ENCODE measurements at regions not wholly inside any gene's neighbourhood (a gene's known extent, or its start where the extent isn't known, plus 50 kb on each side); places are given as distances from the start of the nearest gene placed in this dataset.

DNA sequence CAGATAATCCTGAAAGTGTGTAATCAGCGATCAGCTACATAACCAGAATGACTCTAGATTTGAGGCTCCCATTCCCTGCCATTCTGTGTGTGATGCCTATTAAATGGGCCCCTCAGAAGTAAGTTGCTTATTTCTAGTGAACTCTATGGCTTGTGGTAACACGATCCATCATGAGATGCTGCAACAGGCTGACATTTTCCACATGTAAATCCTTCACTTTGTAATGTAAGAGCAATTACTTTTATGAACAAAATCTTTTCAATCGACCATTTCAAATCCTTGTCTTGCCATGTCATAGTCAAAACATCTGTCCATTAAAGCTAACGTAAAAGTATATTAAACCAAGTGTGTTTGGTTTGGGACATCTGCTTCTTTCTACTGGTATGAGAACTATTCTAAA, 175.9 kb upstream of the ETAA1 start:
- no peak for DNase-seq (ENCODE audit: low spot score, unreplicated experiment)
- Mint-ChIP-seq H3K9me3 (ENCODE audit: low read depth) (peaks cover 3% of the 10 kb centered on the region), H3K4me3 (ENCODE audit: low read depth) (no peak overlapping the region), H3K4me1 (ENCODE audit: low read depth) (peaks cover 41% of the 10 kb centered on the region), H3K36me3 (ENCODE audit: insufficient read depth) (peaks cover 2% of the 10 kb centered on the region), H3K27ac (no peak overlapping the region), H3K27me3 (no peaks in the 10 kb centered on the region)
- TF ChIP-seq, protein P1, sequence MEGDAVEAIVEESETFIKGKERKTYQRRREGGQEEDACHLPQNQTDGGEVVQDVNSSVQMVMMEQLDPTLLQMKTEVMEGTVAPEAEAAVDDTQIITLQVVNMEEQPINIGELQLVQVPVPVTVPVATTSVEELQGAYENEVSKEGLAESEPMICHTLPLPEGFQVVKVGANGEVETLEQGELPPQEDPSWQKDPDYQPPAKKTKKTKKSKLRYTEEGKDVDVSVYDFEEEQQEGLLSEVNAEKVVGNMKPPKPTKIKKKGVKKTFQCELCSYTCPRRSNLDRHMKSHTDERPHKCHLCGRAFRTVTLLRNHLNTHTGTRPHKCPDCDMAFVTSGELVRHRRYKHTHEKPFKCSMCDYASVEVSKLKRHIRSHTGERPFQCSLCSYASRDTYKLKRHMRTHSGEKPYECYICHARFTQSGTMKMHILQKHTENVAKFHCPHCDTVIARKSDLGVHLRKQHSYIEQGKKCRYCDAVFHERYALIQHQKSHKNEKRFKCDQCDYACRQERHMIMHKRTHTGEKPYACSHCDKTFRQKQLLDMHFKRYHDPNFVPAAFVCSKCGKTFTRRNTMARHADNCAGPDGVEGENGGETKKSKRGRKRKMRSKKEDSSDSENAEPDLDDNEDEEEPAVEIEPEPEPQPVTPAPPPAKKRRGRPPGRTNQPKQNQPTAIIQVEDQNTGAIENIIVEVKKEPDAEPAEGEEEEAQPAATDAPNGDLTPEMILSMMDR (IDR thresholded peaks at IDR 0.05; ENCODE audit: unreplicated experiment), result no peak

DNA sequence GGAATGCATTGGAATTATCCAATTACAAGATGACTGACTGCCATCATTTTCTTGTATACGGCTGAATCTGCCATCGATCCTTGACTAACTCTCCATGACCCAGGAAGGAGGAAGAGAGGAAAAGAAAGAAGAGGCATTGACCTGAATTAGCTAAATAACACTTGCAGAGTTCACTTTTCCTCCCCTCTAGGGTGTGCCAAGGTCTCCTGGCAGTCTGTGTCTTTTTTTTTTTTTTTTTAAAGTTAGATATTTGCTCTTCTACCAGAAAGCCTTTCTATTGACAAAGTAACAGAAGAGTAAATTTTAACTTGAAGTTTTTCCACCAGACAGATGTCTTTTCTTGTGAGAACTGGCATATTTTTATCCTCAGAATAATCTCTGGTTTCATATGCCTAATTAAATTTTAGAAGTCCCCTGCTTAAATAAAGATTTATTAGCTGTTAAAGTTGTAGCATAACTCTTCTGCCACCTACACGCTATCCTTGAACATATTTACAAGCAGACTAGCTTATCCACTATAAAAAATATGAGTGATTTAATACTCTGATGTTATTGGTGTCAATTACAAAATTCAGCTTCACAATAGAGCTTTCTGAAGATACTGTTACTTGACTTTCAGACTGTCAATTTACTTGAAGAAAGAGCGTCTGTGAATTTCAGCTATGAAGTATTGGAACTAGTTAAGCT, 171.7 kb upstream of the ETAA1 start:
- no peak for DNase-seq (ENCODE audit: low spot score, unreplicated experiment)
- Mint-ChIP-seq H3K27ac (no peak overlapping the region), H3K27me3 (no peaks in the 10 kb centered on the region), H3K36me3 (ENCODE audit: insufficient read depth) (no peaks in the 10 kb centered on the region), H3K9me3 (ENCODE audit: low read depth) (no peaks in the 10 kb centered on the region), H3K4me3 (ENCODE audit: low read depth) (no peak overlapping the region), H3K4me1 (ENCODE audit: low read depth) (peaks cover 31% of the 10 kb centered on the region)
- TF ChIP-seq, protein P1 (IDR thresholded peaks at IDR 0.05; ENCODE audit: unreplicated experiment), result no peak

DNA sequence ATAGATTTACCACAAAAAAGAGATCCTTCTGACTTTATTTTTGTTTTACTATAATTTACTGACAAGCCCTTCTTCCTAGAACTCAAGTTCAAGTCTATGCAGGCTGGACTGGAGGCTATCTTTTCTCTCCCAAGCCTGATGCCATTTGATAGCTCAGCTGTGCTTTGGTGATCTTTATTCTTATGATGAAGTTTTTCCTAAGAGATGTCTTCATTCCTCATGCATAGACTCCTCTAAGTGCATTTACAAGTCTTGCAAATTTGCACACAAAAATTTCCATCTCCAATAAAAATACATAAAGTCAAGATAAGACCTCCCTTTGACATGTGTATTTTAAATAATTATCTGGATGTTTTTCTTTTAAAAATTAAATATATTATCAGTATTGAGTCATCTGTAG, 167.4 kb upstream of the ETAA1 start:
- TF ChIP-seq, protein P1 (IDR thresholded peaks at IDR 0.05; ENCODE audit: unreplicated experiment), result no peak
- DNase-seq (ENCODE audit: low spot score, unreplicated experiment), result no peak
- Mint-ChIP-seq H3K4me1 (ENCODE audit: low read depth) (peaks cover 24% of the 10 kb centered on the region), H3K4me3 (ENCODE audit: low read depth) (no peak overlapping the region), H3K27me3 (no peaks in the 10 kb centered on the region), H3K36me3 (ENCODE audit: insufficient read depth) (peaks cover 2% of the 10 kb centered on the region), H3K9me3 (ENCODE audit: low read depth) (peaks cover 8% of the 10 kb centered on the region), H3K27ac (no peak overlapping the region)

DNA sequence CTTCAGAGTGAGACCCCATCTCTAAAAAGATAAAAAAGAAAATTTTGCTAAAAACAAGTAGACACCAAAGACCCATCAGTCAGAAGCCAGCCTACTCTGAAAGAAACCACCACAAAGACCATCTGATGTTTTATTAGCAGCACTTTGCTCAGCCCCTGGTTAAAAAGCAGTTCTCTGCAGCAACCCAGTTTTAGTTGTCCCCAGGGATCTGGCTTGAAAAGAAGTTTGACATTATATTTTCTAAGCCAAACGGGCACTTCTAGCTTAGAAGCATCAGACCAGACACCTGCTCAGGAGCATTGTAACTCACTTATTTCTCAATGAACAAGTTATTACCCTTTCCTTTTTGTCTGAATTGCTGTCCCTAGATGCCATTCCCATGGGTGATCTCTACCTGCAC, 164.2 kb upstream of the ETAA1 start:
- TF ChIP-seq, protein P1 (IDR thresholded peaks at IDR 0.05; ENCODE audit: unreplicated experiment), result no peak
- no peak overlapping the region for H3K4me3 Mint-ChIP-seq (ENCODE audit: low read depth)

DNA sequence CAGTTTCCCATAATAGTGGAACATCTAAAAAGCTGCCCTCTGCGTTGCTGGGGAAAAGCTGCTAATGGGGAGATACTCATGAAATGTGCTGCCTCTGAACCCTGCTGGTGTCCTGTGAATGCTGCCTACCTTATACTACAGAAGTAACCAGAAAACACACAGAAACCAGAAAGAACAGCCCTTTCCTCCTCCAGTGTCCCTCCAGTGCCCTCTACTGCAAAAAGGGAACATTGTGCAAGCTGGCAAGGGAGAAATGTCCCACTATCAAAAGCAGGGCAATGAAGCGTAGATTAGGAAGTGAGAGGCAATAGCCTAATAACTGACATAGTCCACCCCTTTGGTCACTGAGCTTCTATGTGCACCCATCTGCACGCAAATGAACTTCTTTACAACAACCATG, 162.7 kb upstream of the ETAA1 start:
- Mint-ChIP-seq H3K9me3 (ENCODE audit: low read depth) (peaks cover 12% of the 10 kb centered on the region), H3K27ac (no peak overlapping the region), H3K4me3 (ENCODE audit: low read depth) (no peak overlapping the region), H3K4me1 (ENCODE audit: low read depth) (peaks cover 4% of the 10 kb centered on the region), H3K27me3 (no peaks in the 10 kb centered on the region), H3K36me3 (ENCODE audit: insufficient read depth) (peaks cover 2% of the 10 kb centered on the region)
- TF ChIP-seq, protein P1 (IDR thresholded peaks at IDR 0.05; ENCODE audit: unreplicated experiment), result peak; percentile 51
- DNase-seq (ENCODE audit: low spot score, unreplicated experiment), result no peak

More for the DNA sequence above, 164.2 kb upstream of the ETAA1 start:
- no peaks in the 10 kb centered on the region for H3K27me3 Mint-ChIP-seq
- H3K9me3 Mint-ChIP-seq (ENCODE audit: low read depth), result peaks cover 12% of the 10 kb centered on the region
- no peak for DNase-seq (ENCODE audit: low spot score, unreplicated experiment)
- peaks cover 2% of the 10 kb centered on the region for H3K36me3 Mint-ChIP-seq (ENCODE audit: insufficient read depth)
- H3K27ac Mint-ChIP-seq, result no peak overlapping the region
- peaks cover 4% of the 10 kb centered on the region for H3K4me1 Mint-ChIP-seq (ENCODE audit: low read depth)
